Testis (tissue), 2 donors: ENCODE measurements at regions not wholly inside any gene's neighbourhood (a gene's known extent, or its start where the extent isn't known, plus 50 kb on each side); places are given as distances from the start of the nearest gene placed in this dataset.

ENCODE experiments used
- POLR2A ChIP-seq: fragments of 450-650 bp; IDR thresholded peaks from one replicate; pipeline ENCODE4 v1.6.1; 2017; ENCODE audit warnings: antibody characterized with exemption, mild to moderate bottlenecking, moderate library complexity
- TF ChIP-seq, protein P1 (sequence below), 3 experiments: fragments of 450-650 bp in 2 of 3; fragments of 200-600 bp in 1 of 3; sonication (generic) in 1 of 3; IDR thresholded peaks; one replicate each; pipeline ENCODE4 v1.5.1; 2016 to 2019; ENCODE audit warnings: antibody characterized with exemption in 3 of 3, mild to moderate bottlenecking in 2 of 3, moderate library complexity in 1 of 3

DNA sequence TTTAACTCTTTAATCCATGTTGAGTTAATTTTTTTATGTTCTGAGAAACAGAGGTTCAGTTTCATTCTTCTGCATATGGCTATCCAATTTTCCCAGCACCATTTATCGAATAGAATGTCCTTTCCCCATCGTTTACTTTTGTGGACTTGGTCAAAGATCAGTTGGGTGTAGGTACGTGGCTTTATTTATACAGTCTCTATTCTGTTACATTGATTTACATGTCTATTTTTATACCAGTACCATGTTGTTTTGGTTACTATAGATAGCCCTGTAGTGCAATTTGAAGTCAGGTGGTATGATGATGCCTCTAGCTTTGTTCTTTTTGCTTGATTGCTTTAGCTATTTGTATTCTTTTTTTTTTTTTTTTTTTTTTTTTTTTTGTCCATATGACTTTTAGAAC lies 462.0 kb downstream of the HTR1A start:
- TF ChIP-seq, protein P1, sequence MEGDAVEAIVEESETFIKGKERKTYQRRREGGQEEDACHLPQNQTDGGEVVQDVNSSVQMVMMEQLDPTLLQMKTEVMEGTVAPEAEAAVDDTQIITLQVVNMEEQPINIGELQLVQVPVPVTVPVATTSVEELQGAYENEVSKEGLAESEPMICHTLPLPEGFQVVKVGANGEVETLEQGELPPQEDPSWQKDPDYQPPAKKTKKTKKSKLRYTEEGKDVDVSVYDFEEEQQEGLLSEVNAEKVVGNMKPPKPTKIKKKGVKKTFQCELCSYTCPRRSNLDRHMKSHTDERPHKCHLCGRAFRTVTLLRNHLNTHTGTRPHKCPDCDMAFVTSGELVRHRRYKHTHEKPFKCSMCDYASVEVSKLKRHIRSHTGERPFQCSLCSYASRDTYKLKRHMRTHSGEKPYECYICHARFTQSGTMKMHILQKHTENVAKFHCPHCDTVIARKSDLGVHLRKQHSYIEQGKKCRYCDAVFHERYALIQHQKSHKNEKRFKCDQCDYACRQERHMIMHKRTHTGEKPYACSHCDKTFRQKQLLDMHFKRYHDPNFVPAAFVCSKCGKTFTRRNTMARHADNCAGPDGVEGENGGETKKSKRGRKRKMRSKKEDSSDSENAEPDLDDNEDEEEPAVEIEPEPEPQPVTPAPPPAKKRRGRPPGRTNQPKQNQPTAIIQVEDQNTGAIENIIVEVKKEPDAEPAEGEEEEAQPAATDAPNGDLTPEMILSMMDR (IDR thresholded peaks at IDR 0.05) = no peak
- TF ChIP-seq POLR2A = no peak
